ENCODE measurements at regions not wholly inside any gene's neighbourhood (a gene's known extent, or its start where the extent isn't known, plus 50 kb on each side); places are given as distances from the start of the nearest gene placed in this dataset.

DNA sequence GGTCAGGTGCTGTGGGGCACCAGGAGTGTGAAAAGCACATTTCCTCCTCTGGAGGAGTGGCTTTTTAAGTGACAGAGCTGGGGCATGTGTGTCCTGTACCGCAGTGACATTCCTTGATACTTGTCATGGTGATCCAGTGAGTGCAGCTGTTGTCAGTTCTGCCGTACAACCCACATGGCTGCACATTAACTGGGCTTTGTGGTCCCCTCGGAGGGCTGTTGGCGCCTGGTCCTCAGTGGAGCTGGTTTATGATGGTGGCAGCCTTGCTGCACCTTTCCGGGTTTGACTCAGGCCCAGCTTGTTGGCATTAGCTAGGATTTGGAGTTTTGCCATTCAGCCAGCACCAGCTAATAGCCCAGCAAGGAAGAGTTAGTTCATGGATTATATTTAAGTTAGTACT is 77.0 kb downstream of the SLC25A47 start:
- no peak for DNase-seq

DNA sequence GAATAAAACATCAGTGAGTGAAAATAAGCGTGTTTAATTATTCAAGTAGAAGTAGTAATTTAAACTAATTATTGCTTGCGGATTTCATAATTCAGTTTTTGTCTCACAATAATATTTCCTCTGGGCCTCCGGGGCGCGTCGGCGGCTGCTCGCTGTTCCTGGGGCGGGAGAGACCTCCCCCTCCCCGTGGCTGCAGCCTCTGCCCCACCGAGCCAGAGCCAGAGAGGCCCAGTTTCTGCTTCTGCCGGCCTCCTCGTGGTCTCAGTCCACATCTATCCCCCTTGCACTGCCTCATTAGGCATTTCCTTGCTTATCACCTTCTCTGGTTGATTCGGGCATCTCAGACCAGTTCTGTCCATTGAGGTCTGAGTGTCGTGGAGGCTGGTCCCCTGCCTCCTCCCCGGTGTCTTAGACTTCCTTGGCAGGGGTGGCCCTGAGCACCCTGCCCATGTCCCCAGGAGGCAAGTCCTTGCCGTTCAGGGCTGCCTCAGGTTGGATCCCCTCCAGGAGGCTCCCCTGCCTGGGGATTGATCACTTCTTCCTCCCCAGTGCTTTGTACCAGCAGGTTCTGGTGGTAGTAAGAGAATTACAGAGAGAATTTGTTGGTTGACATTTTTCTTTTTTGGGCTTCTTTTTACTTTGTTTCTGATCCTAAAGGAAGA is 78.0 kb downstream of the SLC25A47 start:
- no peak for DNase-seq

DNA sequence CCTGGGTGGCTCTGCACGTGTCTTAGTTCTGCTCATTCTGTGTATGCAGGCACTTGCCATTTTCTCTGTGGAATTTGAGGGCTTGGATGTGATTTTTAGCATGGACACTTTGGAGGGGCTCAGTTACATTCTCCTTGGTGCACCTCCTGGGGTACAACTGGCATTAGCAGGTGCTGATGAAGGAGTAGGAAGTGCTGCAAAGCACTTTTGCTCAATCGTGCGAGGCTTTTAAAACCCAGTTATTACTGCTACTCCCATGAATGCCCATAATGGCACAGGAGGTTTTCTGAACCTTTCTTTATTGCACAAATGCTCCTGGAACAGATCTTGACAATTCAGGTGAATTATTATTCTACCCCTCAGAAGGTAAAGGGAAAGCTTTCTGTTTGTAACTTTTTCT is 78.7 kb downstream of the SLC25A47 start:
- no peak for DNase-seq

- no peak for DNase-seq
Observed at GRCh38 chr14:100402631-100403030, 79.5 kb downstream of the SLC25A47 start.

- no peak for DNase-seq
Observed at GRCh38 chr14:100403105-100403504, 80.0 kb downstream of the SLC25A47 start.

DNA sequence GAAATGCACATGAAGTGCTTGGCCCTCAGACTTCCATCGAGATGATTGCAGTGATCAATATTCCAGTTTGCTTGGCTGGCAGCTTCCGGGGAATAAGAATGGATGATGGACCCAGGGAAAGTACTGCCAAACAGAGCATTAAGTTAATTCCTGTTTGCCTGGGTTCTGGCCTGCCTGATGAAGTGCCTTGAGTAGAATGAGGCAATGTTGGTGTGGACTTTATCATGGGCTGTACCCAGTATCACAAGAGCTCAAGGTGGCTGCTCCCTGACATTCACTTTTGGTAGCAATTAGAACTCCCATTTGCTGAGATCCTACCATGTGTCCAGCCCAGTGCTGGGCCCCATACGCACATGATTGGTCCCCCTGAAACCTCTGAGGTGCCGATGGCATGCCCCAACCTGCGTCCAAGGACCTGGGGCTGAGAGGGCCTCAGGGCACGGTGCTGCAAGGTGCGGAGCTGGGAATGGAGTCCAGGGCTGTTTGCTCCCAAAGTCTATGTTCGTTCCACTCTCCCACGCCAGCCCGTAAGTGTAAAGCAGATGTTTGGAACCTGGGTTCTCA is 80.7 kb downstream of the SLC25A47 start:
- DNase-seq = no peak

GRCh38 chr14:100404419-100404818 is 81.3 kb downstream of the SLC25A47 start:
- no peak for DNase-seq

DNA sequence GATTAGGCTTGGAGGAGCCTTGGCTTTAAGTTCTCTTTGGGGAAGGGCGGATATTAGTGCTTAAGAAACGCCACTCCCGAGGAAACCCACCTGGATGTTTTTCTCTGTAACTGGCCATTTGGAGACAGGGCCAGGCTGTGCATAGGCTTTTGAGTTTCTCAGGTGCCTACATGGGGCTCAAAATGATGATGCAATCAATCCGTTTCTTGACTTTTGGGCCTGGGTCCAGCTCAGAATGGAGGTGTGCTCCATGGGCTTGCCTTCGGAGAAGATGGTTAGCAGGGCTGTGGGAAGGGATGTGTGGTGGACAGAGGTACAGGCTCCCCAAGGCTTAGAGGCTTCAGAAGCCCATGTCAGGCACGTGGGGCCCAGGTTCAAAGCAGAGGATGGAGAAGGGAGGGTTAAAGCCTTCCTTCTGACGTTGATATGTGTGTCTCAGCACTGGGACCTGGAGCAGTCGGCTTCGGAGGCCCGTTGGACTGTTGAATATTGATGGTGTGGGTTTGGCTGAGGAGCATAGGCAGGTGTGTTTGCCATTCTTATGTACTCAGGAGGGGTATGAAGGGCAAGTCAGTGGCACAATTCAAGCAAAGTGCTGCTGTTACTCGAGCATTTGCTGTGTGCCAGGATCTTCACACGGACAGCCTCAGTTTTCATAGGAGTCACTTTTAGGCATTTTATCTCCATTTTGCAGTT is 82.8 kb downstream of the SLC25A47 start:
- no peak for DNase-seq

- no peak for DNase-seq
Observed at GRCh38 chr14:100406505-100407131, 83.5 kb downstream of the SLC25A47 start.

DNA sequence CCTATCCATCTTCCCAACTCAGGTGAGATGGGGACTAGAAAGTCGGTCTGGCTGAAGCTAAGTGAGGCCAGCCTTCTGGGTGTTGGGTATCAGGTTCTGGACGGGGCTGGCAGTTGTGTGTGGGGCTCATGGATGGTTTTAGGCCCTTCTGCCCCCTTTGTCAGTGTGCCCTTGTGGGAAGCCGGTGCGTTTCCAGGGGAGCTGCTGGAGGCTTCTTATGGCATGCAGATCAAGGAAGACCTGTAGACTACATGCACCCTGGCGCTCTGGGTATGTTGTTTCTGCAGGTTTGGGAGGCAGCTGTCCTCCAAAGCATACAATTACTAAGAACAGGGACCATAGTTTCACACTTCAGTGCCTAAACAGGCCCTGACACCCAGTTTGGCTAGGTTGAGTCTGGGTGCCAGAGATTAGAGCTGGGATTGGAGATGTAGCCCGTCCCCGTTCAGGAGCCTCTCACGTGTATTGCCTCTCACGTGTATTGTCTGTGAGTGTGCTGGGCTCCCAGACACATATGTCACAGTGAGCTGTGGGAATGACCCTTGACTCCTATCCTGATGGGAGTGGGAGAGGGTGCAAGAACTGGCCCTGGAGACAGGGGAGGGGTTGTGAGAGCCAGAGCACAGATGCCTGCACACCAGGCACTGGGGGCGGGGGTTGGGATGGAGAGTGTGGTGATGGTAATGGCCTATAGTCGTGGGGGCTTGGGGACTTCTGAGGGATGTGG is 84.4 kb downstream of the SLC25A47 start:
- no peak for DNase-seq

DNA sequence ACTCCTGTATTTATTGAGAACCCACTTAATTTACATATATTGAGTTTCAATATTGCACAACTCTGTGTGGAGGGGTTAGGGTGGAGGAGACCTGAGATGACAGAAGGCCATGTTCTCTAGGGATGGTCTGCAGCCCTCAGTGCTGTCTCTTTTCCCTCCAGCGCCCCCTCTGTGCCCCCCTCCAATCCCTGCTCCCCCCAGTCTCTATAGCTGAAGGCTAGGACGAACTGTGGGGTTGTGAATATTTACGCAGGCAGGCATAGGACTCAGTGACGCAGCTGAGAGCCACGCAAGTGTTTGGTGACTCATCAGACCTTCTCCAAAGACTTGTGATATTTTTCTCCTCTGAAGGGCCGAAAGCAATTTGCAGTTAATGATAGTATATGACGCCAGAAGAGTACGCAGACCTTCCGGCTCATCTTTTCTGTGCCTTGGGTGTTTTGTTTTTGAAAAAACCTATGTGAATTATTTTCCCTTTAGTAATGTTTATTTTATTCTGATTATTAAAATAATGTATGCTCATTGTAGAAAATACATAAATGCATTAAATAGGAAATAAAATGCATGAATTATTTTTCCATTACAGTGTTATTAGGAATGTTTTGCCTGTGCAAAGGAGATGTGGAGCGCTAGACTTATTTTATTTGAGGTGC is 85.3 kb downstream of the SLC25A47 start:
- DNase-seq = no peak

- DNase-seq = no peak
Observed at GRCh38 chr14:100409003-100409360, 85.8 kb downstream of the SLC25A47 start.

DNA sequence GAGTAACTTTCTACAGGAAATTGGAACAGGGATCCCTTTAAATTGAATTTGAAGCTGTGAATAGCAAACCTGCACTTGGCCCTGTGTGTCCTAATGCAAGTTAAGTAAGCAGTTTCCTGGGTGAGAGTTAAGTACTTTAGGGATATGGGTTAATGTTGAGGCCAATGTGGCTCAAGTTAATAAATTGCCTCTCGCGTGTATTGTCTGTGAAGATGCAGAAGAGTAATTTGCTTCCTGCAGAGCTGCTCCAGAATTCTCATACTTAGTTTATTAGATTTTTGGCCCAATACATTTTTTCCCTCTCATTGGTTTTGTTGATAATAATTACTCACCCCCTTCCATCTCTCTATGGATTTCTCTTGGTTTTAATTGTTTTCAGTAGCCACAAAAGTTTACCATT is 86.5 kb downstream of the SLC25A47 start:
- DNase-seq = no peak

GRCh38 chr14:100410056-100410565 is 87.0 kb downstream of the SLC25A47 start:
- DNase-seq = no peak

GRCh38 chr14:100413699-100414098 is 90.6 kb downstream of the SLC25A47 start:
- DNase-seq = no peak

DNA sequence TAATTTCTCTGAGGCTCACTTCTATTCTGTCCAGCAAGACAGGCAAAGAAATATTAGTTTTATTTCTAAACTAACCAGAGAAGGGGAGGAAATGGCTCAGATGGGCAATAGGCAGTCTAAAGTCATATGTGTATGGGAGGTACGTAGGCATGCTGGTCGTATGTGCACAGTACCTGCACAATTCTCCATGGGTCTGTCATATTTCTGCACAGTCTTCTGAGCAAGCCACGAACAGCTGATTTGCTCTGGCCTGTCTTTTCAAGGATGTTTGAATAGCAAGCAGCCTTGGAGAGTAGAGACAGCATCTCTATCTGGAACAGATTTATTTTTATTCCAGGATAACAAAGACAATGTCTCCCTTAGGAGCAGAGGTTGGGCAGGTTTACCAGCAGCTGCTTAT is 92.1 kb downstream of the SLC25A47 start:
- DNase-seq = no peak

DNA sequence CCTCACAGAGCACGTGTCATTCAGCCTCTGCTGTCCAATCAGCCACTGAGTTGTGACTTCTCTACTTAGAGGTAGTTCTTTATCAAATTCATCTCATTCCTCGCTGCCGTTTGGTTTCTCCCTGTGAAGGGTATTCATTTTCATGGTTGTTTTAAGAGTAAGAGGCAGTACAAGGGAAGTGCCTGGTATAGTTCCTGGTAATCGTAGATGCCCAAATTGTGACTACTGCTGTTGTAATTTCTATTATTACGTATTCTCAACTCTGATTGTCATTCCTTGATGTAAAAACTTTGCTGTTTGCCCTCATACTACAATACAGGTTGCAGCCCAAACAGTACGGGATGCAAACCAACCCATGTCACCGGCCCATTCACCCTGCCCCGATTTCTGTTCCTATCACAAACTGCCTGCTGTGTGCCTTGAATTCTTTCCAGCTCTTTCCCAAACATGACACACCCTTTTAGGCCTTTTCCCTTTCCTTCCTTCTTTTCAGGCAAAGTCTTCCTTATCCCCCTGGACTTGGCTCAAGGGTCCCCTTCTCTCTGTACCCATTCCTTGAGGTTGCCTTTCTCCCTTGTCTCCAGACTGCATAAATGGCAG is 93.0 kb downstream of the SLC25A47 start:
- DNase-seq = no peak

DNA sequence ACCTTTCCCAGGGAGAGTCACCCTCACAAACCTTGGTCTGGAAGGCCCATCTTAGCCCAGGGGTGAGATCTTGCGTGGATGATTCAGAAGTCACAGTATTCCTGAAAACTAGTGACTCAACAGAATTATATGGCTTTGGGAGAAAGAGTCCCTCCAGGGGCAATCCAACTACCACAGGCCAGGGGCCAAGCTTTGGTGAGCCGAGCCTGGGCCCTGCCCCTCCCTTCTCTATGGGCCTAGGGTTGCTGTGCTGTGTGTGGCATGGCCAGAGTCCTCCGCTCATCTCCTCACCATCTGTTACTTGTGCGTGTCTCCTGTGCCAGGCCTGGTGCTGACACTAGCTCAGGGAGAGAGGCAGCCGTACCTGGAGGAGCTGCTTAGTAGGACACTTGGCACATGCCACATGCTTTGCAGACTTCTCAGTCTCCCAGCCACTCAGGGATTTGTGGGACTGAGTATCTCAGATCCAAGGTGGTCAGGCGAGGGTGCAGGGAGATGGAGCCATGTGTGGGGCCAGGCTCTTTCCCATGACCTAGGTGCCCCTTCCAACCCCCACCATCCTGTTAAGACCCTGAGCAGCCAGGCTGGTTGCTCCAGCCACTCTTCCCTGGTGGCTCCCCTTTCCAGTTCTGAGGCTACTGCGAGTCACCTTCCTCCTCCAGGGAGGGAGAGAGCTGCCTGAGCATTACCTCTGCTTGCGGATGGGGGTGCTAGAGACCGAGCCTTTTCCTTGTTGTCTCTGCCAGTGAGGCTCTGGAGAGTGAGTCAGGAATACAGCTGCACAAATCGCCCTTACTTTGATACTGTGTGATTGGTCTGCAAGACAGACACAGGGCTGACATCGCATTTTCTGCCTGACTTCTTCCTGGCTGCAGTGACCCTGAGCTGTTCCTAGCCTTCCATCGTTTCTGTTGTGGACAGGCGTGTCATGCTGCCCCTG is 94.1 kb downstream of the SLC25A47 start:
- no peak for DNase-seq

DNA sequence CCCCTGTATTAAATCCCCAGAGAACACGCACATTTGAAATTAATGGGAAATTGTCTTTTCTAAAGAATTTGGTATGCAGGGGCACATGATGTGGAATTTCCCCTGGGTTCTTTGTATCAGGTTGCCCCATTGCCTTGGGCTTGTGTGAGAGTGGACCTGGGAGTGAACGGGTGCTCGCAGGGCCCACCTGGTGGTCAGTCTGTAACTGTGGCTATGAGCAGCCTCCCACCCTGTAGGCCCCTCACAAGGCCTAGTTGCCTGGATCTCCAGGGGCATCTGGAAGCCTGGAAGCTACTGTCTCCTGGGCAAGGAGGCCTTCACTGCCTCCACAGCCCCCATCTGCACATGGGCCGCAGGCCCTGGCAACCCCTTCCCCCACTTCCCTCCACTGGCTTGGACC is 96.7 kb downstream of the SLC25A47 start:
- DNase-seq = no peak

DNA sequence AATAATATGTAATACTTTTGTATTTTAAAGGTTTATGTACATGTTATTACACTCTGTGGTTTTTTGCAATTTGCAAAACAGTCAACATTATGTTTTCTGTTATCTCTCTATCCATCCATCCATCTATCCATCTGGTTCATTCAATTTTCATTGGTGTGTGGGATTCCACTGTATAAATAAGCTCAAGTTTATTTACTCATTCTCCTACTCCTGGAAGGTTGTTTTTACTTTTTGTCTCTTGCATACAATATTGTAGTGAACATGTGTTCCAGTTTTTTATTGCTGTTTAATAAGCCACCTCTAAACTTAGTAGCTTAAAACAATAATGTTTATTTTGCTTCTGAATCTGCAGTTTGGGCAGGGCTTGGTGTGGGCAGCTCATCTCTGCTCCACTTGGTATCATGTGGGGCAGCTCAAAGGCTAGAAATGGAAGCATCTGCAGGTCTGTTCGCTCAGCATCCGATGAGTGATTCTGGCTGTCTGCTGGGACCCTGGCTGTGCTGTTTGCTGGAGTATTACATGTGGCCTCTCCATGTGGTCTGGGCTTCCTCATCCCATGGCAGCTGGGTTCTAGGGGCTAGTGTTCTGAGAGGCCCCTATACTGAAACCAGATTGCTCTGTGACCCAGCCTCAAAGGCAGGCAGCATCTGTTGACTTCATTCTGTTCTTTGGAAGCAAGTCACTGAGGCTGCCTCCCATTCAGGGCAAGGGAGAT is 98.8 kb downstream of the SLC25A47 start:
- no peak for DNase-seq

All from NCI-H187 treated with DMSO at 0.1 percent for 48 hours (cell line).